Activated CD4-positive, alpha-beta T cell treated with anti-CD3 and anti-CD28 coated beads, Interleukin-2, amount 10 ng/mL, durations not matched to agents 7 days and 5 days (primary cell): ENCODE measurements at regions not wholly inside any gene's neighbourhood (a gene's known extent, or its start where the extent isn't known, plus 50 kb on each side); places are given as distances from the start of the nearest gene placed in this dataset.

Source experiments
- CTCF ChIA-PET: fragments of 350-600 bp; sonication (Branson Sonifier 250); formaldehyde crosslinking; loops from one replicate; lab custom pipeline; 2021; ENCODE audit warnings: antibody characterized with exemption; lab: Charles Lee
- POLR2A ChIA-PET: fragments of 350-600 bp; sonication (Branson Sonifier 250); formaldehyde crosslinking; loops from one replicate; lab custom pipeline; 2021; ENCODE audit warnings: antibody characterized with exemption; lab: Charles Lee
- DNase-seq: peaks from one replicate; pipeline ENCODE4 v3.0.0-alpha.2; 2020
- H3K27ac Mint-ChIP-seq: one replicate; pipeline ENCODE4 v1.8.0; 2021; ENCODE audit warnings: mild to moderate bottlenecking, moderate library complexity, mixed read lengths
- H3K27me3 Mint-ChIP-seq: one replicate; pipeline ENCODE4 v1.8.0; 2021; ENCODE audit warnings: mixed read lengths
- H3K36me3 Mint-ChIP-seq: one replicate; pipeline ENCODE4 v1.8.0; 2021; ENCODE audit warnings: low read depth, mixed read lengths
- H3K4me1 Mint-ChIP-seq: one replicate; pipeline ENCODE4 v1.8.0; 2021; ENCODE audit warnings: mixed read lengths
- H3K4me3 Mint-ChIP-seq: one replicate; pipeline ENCODE4 v1.8.0; 2021; ENCODE audit warnings: mild to moderate bottlenecking, moderate library complexity, mixed read lengths
- H3K9me3 Mint-ChIP-seq: one replicate; pipeline ENCODE4 v1.8.0; 2021; ENCODE audit warnings: mixed read lengths

- H3K9me3 Mint-ChIP-seq = no peaks in the 10 kb centered on the region
- no peak overlapping the region for H3K27ac Mint-ChIP-seq
- DNase-seq = no peak
- no peak overlapping the region for H3K4me3 Mint-ChIP-seq
- H3K4me1 Mint-ChIP-seq = no peaks in the 10 kb centered on the region
- H3K27me3 Mint-ChIP-seq = no peaks in the 10 kb centered on the region
- CTCF ChIA-PET = interaction anchor here (0.7 kb wide), 1 partner anchor 1534 kb away, joined by 4 read pairs; no protein-coding TSS in a partner anchor
- H3K36me3 Mint-ChIP-seq = no peaks in the 10 kb centered on the region
- POLR2A ChIA-PET = no interaction called here
Observed at GRCh38 chr12:127006972-127007371, 1260.0 kb upstream of the TMEM132C start.

- Mint-ChIP-seq H3K27me3 (no peaks in the 10 kb centered on the region), H3K9me3 (no peaks in the 10 kb centered on the region), H3K36me3 (no peaks in the 10 kb centered on the region), H3K27ac (no peak overlapping the region), H3K4me3 (no peak overlapping the region), H3K4me1 (no peaks in the 10 kb centered on the region)
- no peak for DNase-seq
- ChIA-PET POLR2A (no interaction called here), CTCF (no interaction called here)
Observed at GRCh38 chr12:127008755-127009403, 1258.1 kb upstream of the TMEM132C start.

DNA sequence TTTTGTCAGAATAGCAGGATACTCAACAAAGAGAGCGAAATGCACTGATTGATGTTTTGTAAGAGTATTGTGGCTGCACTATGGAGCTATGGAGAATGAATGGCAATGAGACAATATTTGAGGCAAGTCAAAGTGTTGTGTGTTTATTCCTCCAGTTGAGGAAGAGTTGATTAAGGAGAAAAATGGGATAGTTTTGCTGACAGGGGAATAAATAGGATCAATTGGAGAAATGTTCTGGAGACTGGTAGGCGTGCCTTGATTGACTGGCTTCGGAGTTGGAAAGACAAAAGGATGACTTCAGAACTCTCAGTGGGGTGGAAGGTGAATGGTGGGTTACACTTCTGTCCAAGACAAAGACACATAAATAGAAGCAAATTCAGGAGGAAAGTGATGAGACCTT, 1254.9 kb upstream of the TMEM132C start:
- no peak overlapping the region for H3K4me3 Mint-ChIP-seq
- ChIA-PET CTCF (no interaction called here), POLR2A (no interaction called here)
- H3K27ac Mint-ChIP-seq = no peak overlapping the region
- no peaks in the 10 kb centered on the region for H3K4me1 Mint-ChIP-seq
- no peaks in the 10 kb centered on the region for H3K27me3 Mint-ChIP-seq
- DNase-seq = no peak
- no peaks in the 10 kb centered on the region for H3K9me3 Mint-ChIP-seq
- no peaks in the 10 kb centered on the region for H3K36me3 Mint-ChIP-seq

DNA sequence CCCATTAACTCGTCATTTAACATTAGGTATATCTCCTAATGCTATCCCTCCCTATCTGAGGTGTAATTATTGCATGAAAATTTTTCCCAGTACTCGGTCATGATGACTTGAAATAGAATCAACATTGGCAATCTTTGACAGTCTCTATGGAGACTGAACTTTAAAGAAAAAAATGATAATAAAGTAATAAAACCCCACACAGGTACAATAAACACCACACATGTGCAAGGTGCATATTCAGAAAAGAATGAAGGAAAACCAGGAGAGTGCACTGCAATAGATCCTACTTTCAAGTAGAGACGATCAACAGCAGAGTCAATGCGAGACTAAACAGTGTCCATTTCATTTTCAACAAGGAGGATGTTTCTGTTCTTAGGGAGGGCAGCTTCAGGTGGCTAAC, 1253.8 kb upstream of the TMEM132C start:
- no peaks in the 10 kb centered on the region for H3K9me3 Mint-ChIP-seq
- H3K27ac Mint-ChIP-seq = no peak overlapping the region
- ChIA-PET POLR2A (no interaction called here), CTCF (no interaction called here)
- H3K4me1 Mint-ChIP-seq = no peaks in the 10 kb centered on the region
- DNase-seq = no peak
- H3K27me3 Mint-ChIP-seq = no peaks in the 10 kb centered on the region
- no peak overlapping the region for H3K4me3 Mint-ChIP-seq
- no peaks in the 10 kb centered on the region for H3K36me3 Mint-ChIP-seq

DNA sequence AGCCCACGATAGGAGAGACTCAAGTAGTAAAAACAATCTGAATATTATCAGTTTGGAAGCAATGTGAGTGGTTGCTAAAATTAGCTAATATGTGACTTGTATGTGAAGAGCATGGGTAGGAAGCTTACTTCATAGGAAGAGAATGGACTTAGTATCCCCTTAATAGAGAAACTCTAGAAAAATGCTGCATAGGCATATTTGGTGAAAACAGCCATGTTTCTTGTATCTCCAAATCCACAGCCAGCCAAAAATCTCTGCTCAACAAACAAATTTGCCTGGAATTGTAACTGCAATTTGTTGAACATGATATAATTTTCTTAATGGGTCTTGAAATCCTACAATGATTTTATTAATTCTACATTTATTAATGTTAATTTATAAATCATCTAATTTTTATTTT, 1252.9 kb upstream of the TMEM132C start:
- POLR2A ChIA-PET = no interaction called here
- no peak for DNase-seq
- CTCF ChIA-PET = no interaction called here
- no peak overlapping the region for H3K27ac Mint-ChIP-seq
- no peak overlapping the region for H3K4me3 Mint-ChIP-seq
- H3K36me3 Mint-ChIP-seq = no peaks in the 10 kb centered on the region
- H3K27me3 Mint-ChIP-seq = no peaks in the 10 kb centered on the region
- H3K9me3 Mint-ChIP-seq = no peaks in the 10 kb centered on the region
- no peaks in the 10 kb centered on the region for H3K4me1 Mint-ChIP-seq

DNA sequence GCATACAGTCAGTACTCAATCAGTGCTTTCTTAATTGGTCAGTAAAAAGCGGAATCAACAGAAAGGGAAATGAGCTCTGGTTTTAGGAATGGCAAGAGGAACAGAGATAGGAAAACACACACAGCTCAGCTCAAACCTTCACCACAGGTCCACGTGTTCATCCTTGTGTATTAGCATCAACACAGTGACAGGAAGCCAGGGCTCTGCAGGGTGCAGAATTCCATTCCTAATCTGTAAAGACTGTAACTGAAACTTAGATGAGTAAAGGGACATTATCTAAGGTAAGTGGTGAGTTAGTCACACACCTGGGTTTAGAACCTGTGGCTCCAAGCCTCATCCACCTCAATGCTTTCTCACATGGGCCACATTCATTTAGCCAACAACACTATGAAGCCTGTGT, 1242.2 kb upstream of the TMEM132C start:
- H3K27ac Mint-ChIP-seq = no peak overlapping the region
- ChIA-PET POLR2A (no interaction called here), CTCF (interaction anchor here (0.8 kb wide), 1 partner anchor 731 kb away, joined by 4 read pairs; no protein-coding TSS in a partner anchor)
- no peak overlapping the region for H3K4me3 Mint-ChIP-seq
- no peaks in the 10 kb centered on the region for H3K36me3 Mint-ChIP-seq
- DNase-seq = no peak
- H3K27me3 Mint-ChIP-seq = no peaks in the 10 kb centered on the region
- H3K4me1 Mint-ChIP-seq = no peaks in the 10 kb centered on the region
- H3K9me3 Mint-ChIP-seq = no peaks in the 10 kb centered on the region

DNA sequence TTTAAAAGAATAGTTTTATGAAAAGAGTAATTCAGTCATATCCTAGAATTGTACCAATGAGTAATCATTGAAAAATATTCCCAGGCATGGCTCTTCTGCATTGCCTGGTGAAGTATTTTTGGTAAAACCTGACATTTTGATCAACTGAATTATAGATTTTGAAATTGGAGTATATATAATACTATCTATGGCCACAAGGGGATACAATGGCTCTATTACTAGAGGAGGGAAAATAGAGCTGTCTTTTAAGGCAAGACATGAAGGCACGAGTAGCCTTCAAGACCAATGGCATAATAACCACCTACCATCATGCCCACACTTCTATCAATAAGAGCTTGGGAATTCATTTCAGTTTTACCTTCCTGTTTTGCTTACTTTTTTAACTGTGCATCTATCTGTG, 1241.4 kb upstream of the TMEM132C start:
- no peak overlapping the region for H3K27ac Mint-ChIP-seq
- POLR2A ChIA-PET = no interaction called here

DNA sequence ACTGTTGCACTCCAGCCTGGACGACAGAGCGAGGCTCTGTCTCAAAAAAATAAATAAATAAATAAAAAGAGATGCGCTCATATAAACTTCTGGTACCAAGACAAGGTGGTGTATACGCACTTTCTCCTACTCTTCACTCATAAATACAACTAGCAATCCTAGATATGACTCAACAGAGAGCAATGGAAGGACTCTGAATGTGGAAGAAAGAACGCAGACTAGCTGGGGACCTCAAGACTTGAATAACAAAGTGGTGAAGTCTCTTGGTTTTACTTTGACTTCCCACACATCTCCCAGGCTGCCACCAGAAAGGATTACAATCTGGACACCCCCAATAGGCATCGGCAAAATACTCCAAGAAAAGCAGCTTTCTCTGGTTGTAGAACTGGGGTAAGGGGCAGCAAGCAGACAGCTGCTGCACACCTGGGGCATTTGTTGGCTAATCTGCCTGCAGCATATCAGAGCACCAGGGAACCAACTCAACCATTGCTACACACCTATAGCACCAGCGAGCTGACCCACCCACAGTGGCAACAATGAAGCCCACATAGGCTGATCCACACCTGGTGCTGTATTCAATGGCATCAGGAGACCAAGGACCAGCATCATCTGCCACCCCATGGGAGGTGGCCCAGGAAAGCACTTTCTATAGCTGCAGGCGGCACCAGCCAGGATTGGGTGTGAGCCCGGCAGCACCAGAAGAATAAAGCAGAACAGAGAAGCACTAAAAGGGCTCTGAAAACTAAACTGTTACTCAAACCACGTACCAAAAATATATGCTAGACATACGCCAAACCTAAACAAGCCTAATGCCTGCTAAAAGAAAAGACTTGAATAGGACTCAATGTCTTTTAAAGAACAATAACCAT, 1231.7 kb upstream of the TMEM132C start:
- DNase-seq = no peak
- Mint-ChIP-seq H3K4me3 (no peak overlapping the region), H3K27me3 (no peaks in the 10 kb centered on the region), H3K9me3 (no peaks in the 10 kb centered on the region), H3K27ac (no peak overlapping the region), H3K36me3 (no peaks in the 10 kb centered on the region), H3K4me1 (no peaks in the 10 kb centered on the region)
- CTCF ChIA-PET = no interaction called here
- POLR2A ChIA-PET = no interaction called here

More for the DNA sequence above, 1241.4 kb upstream of the TMEM132C start:
- DNase-seq = no peak
- Mint-ChIP-seq H3K4me1 (no peaks in the 10 kb centered on the region), H3K4me3 (no peak overlapping the region), H3K9me3 (no peaks in the 10 kb centered on the region), H3K36me3 (no peaks in the 10 kb centered on the region), H3K27me3 (no peaks in the 10 kb centered on the region)
- CTCF ChIA-PET = no interaction called here

GRCh38 chr12:127038152-127038551, 1228.8 kb upstream of the TMEM132C start:
- CTCF ChIA-PET = no interaction called here
- no peak for DNase-seq
- Mint-ChIP-seq H3K9me3 (no peaks in the 10 kb centered on the region), H3K36me3 (no peaks in the 10 kb centered on the region), H3K27me3 (no peaks in the 10 kb centered on the region), H3K4me3 (no peak overlapping the region), H3K27ac (no peak overlapping the region), H3K4me1 (no peaks in the 10 kb centered on the region)
- POLR2A ChIA-PET = no interaction called here

GRCh38 chr12:127038761-127039160, 1228.2 kb upstream of the TMEM132C start:
- no peaks in the 10 kb centered on the region for H3K9me3 Mint-ChIP-seq
- H3K27me3 Mint-ChIP-seq = no peaks in the 10 kb centered on the region
- H3K27ac Mint-ChIP-seq = no peak overlapping the region
- ChIA-PET POLR2A (no interaction called here), CTCF (interaction anchor here (0.7 kb wide), 1 partner anchor 269 kb away, joined by 3 read pairs; no protein-coding TSS in a partner anchor)
- no peak overlapping the region for H3K4me3 Mint-ChIP-seq
- no peak for DNase-seq
- H3K4me1 Mint-ChIP-seq = no peaks in the 10 kb centered on the region
- no peaks in the 10 kb centered on the region for H3K36me3 Mint-ChIP-seq

GRCh38 chr12:127041985-127042625, 1224.9 kb upstream of the TMEM132C start:
- Mint-ChIP-seq H3K9me3 (no peaks in the 10 kb centered on the region), H3K27me3 (no peaks in the 10 kb centered on the region), H3K36me3 (no peaks in the 10 kb centered on the region), H3K27ac (no peak overlapping the region), H3K4me3 (no peak overlapping the region), H3K4me1 (no peaks in the 10 kb centered on the region)
- ChIA-PET CTCF (interaction anchor here (0.7 kb wide), 1 partner anchor 1694 kb away, joined by 3 read pairs; no protein-coding TSS in a partner anchor), POLR2A (no interaction called here)
- DNase-seq = no peak

GRCh38 chr12:127043731-127044130, 1223.2 kb upstream of the TMEM132C start:
- Mint-ChIP-seq H3K27ac (no peak overlapping the region), H3K27me3 (no peaks in the 10 kb centered on the region), H3K36me3 (no peaks in the 10 kb centered on the region), H3K9me3 (peaks cover 2% of the 10 kb centered on the region), H3K4me1 (no peaks in the 10 kb centered on the region), H3K4me3 (no peak overlapping the region)
- DNase-seq = no peak
- ChIA-PET CTCF (no interaction called here), POLR2A (no interaction called here)

DNA sequence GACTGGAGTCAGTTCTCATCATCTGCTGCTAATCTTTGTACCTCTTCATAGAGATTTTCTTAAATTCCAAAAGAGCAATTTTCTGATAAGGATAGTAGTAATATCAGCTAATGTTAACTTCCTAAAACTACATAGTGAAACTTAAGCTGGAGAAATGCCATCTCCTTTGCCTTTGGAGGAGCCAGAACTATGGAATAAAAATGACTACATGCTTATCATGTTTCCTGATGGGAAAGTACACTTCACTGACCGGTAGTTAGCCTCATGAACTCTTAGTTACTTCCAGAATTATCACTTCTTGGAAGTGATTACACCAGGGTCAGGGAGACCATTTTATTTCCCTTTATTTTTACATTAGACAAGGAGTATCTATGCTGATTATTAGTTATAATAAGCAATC, 1222.1 kb upstream of the TMEM132C start:
- POLR2A ChIA-PET = no interaction called here
- Mint-ChIP-seq H3K9me3 (peaks cover 2% of the 10 kb centered on the region), H3K36me3 (no peaks in the 10 kb centered on the region), H3K27me3 (no peaks in the 10 kb centered on the region), H3K4me1 (no peaks in the 10 kb centered on the region), H3K4me3 (no peak overlapping the region), H3K27ac (no peak overlapping the region)
- no peak for DNase-seq
- CTCF ChIA-PET = no interaction called here
